B cell (primary cell): ENCODE measurements at regions not wholly inside any gene's neighbourhood (a gene's known extent, or its start where the extent isn't known, plus 50 kb on each side); places are given as distances from the start of the nearest gene placed in this dataset.
"Not testable (repeated sequence)": the region's sequence is repeated elsewhere in the genome, so short reads cannot be mapped to it uniquely, and the experiment has no call there.

Source experiments
- CTCF ChIP-seq: fragments of 200-600 bp; IDR thresholded peaks from one replicate; pipeline ENCODE4 v1.8.0; 2022; ENCODE audit warnings: antibody characterized with exemption, mild to moderate bottlenecking
- EZH2 ChIP-seq: IDR thresholded peaks from 2 replicates; pipeline ENCODE4 v1.6.1; 2012; ENCODE audit warnings: borderline replicate concordance, low read depth, mild to moderate bottlenecking, moderate library complexity, low read length; ENCODE audit not compliant: insufficient read depth, poor library complexity, severe bottlenecking

GRCh38 chr15:21705480-21705879, 172.1 kb downstream of the POTEB start:
- TF ChIP-seq CTCF, EZH2: not testable (repeated sequence)
